Body of pancreas (tissue), 4 donors: ENCODE measurements at regions not wholly inside any gene's neighbourhood (a gene's known extent, or its start where the extent isn't known, plus 50 kb on each side); places are given as distances from the start of the nearest gene placed in this dataset.

Source experiments
- ATAC-seq: fragments of 150-250 bp; one replicate; pipeline ENCODE4 v1.9.1; 2016
- DNase-seq, 4 donors: peaks; one replicate each; pipeline ENCODE4 v3.0.0-alpha.2; 2019
- H3K27ac ChIP-seq, 4 donors: fragments of 200-600 bp; sonication (generic); 1 replicate in 3 of 4; 2 replicates in 1 of 4; pipeline versions ENCODE4 v1.5.1 to v1.6.1; 2016 to 2019; ENCODE audit warnings: mild to moderate bottlenecking in 1 of 4, mixed read lengths in 1 of 4, moderate library complexity in 1 of 4
- H3K27me3 ChIP-seq, 2 donors: fragments of 200-600 bp; sonication (generic); one replicate each; pipeline ENCODE4 v1.6.0; 2016; ENCODE audit warnings: mild to moderate bottlenecking in 1 of 2
- H3K36me3 ChIP-seq, 2 donors: fragments of 200-600 bp; sonication (generic); replicated peaks in 1 of 2; 2 replicates each; pipeline ENCODE4 v1.5.1; 2016; ENCODE audit warnings: low read depth in 2 of 2; ENCODE audit not compliant: insufficient read depth in 1 of 2
- H3K4me1 ChIP-seq: fragments of 200-600 bp; sonication (generic); one replicate; pipeline ENCODE4 v1.6.0; 2016
- H3K4me3 ChIP-seq, 2 donors: fragments of 200-600 bp; sonication (generic); 1 replicate in 1 of 2; 2 replicates in 1 of 2; pipeline ENCODE4 v1.5.1; 2016 to 2019
- H3K9me3 ChIP-seq, 3 donors: fragments of 200-600 bp; sonication (generic); 1 replicate in 2 of 3; 2 replicates in 1 of 3; pipeline ENCODE4 v1.5.1; 2016
- CTCF ChIP-seq, 7 experiments: fragments of 450-650 bp in 4 of 7; fragments of 200-600 bp in 3 of 7; sonication (generic) in 3 of 7; IDR thresholded peaks; one replicate each; pipeline ENCODE4 v1.5.1; 2016 to 2019; ENCODE audit warnings: antibody characterized with exemption in 7 of 7
- POLR2A ChIP-seq, 3 donors: fragments of 450-650 bp; IDR thresholded peaks; one replicate each; pipeline ENCODE4 v1.6.1; 2016; ENCODE audit warnings: antibody characterized with exemption in 3 of 3, mild to moderate bottlenecking in 2 of 3
- WGBS, 2 donors: methylation state at CpG; one replicate each; pipeline ENCODE4 v1.1.5; 2017; 5-methylcytosine and 5-hydroxymethylcytosine counted together
- intact Hi-C: fragments of 100-400 bp; cut with DNase I; formaldehyde crosslinking; loops from one replicate; pipeline ENCODE4 v1.15.1; 2023

- Histone ChIP-seq H3K27ac (no peak overlapping the region), H3K9me3 (no peaks in the 10 kb centered on the region), H3K36me3 (no peaks in the 10 kb centered on the region), H3K4me3 (no peak overlapping the region), H3K4me1 (no peaks in the 10 kb centered on the region), H3K27me3 (no peaks in the 10 kb centered on the region)
- DNase-seq (no peak), ATAC-seq (no peak)
- intact Hi-C loops = no loop called here
- 23 to 35% methylated on average over 1 of the region's 1 CpG for WGBS, 2 donors
- TF ChIP-seq POLR2A (IDR thresholded peaks at IDR 0.05) (no peak), CTCF (IDR thresholded peaks at IDR 0.05) (no peak)
These were observed 836.1 kb upstream of the TMPRSS15 start for GRCh38 chr21:19239696-19240095.

- ATAC-seq (no peak), DNase-seq (no peak)
- H3K36me3 ChIP-seq = no peaks in the 10 kb centered on the region
- WGBS, 2 donors = 87 to 89% methylated on average over 23 to 27 of the region's 28 CpGs
- no peaks in the 10 kb centered on the region for H3K9me3 ChIP-seq
- no peak overlapping the region for H3K27ac ChIP-seq
- TF ChIP-seq POLR2A (IDR thresholded peaks at IDR 0.05) = no peak
- TF ChIP-seq CTCF (IDR thresholded peaks at IDR 0.05) = no peak
- H3K4me1 ChIP-seq = no peaks in the 10 kb centered on the region
- no peak overlapping the region for H3K4me3 ChIP-seq
- H3K27me3 ChIP-seq = no peaks in the 10 kb centered on the region
- intact Hi-C loops = no loop called here
These were observed 841.1 kb upstream of the TMPRSS15 start for GRCh38 chr21:19244502-19245187.

GRCh38 chr21:19245188-19245580 lies 841.6 kb upstream of the TMPRSS15 start:
- H3K36me3 ChIP-seq = no peaks in the 10 kb centered on the region
- H3K27me3 ChIP-seq = no peaks in the 10 kb centered on the region
- no peak for TF ChIP-seq POLR2A (IDR thresholded peaks at IDR 0.05)
- no peak for TF ChIP-seq CTCF (IDR thresholded peaks at IDR 0.05)
- no peaks in the 10 kb centered on the region for H3K9me3 ChIP-seq
- DNase-seq = no peak
- 90 to 91% methylated on average over 14 of the region's 14 CpGs for WGBS, 2 donors
- H3K4me1 ChIP-seq = no peaks in the 10 kb centered on the region
- intact Hi-C loops = no loop called here
- ATAC-seq = no peak
- no peak overlapping the region for H3K27ac ChIP-seq
- H3K4me3 ChIP-seq = no peak overlapping the region

- TF ChIP-seq CTCF (IDR thresholded peaks at IDR 0.05) (no peak), POLR2A (IDR thresholded peaks at IDR 0.05) (no peak)
- H3K27ac ChIP-seq = no peak overlapping the region
- ATAC-seq (no peak), DNase-seq (no peak)
- no peaks in the 10 kb centered on the region for H3K36me3 ChIP-seq
- intact Hi-C loops = no loop called here
- no peaks in the 10 kb centered on the region for H3K27me3 ChIP-seq
- no peaks in the 10 kb centered on the region for H3K9me3 ChIP-seq
- H3K4me3 ChIP-seq = no peak overlapping the region
- WGBS, 2 donors = 87 to 89% methylated on average over 20 of the region's 20 CpGs
- H3K4me1 ChIP-seq = no peaks in the 10 kb centered on the region
These were observed 842.4 kb upstream of the TMPRSS15 start for GRCh38 chr21:19246018-19246417.
